Breast epithelium (tissue), 3 donors: ENCODE measurements at regions not wholly inside any gene's neighbourhood (a gene's known extent, or its start where the extent isn't known, plus 50 kb on each side); places are given as distances from the start of the nearest gene placed in this dataset.

Source experiments
- CTCF ChIP-seq, 3 donors: fragments of 450-650 bp; IDR thresholded peaks; one replicate each; pipeline ENCODE4 v1.5.1; 2016 to 2017; ENCODE audit warnings: antibody characterized with exemption in 3 of 3, mild to moderate bottlenecking in 3 of 3, moderate library complexity in 3 of 3
- POLR2A ChIP-seq: fragments of 450-650 bp; IDR thresholded peaks from one replicate; pipeline ENCODE4 v1.6.1; 2016; ENCODE audit warnings: antibody characterized with exemption, mild to moderate bottlenecking, moderate library complexity
- POLR2AphosphoS5 ChIP-seq, 3 donors: sonication (generic); formaldehyde crosslinking; IDR thresholded peaks; one replicate each; pipeline ENCODE4 v1.6.1; 2017; ENCODE audit warnings: antibody characterized with exemption in 3 of 3

GRCh38 chr7:131638641-131639430, 82.4 kb upstream of the PODXL start:
- no peak for TF ChIP-seq CTCF (IDR thresholded peaks at IDR 0.05)
- TF ChIP-seq POLR2A: no peak
- TF ChIP-seq POLR2AphosphoS5 (IDR thresholded peaks at IDR 0.05): no peak
